ENCODE measurements at regions not wholly inside any gene's neighbourhood (a gene's known extent, or its start where the extent isn't known, plus 50 kb on each side); places are given as distances from the start of the nearest gene placed in this dataset.
"Not testable (repeated sequence)": the region's sequence is repeated elsewhere in the genome, so short reads cannot be mapped to it uniquely, and the experiment has no call there.

DNA sequence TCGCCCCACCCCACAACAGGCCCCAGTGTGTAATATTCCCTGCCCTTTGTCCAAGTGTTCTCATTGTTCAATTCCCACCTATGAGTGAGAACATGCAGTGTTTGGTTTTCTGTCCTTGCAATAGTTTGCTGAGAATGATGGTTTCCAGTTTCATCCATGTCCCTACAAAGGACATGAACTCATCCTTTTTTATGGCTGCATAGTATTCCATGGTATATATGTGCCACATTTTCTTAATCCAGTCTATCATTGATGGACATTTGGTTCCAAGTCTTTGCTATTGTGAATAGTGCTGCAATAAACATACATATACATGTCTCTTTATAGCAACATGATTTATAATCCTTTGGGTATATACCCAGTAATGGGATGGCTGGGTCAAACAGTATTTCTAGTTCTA, 132.7 kb downstream of the SNX10 start:
- H3K27ac Mint-ChIP-seq, ATAC-seq, H3K4me3 Mint-ChIP-seq, H3K9me3 Mint-ChIP-seq, H3K4me1 Mint-ChIP-seq, H3K36me3 Mint-ChIP-seq: not testable (repeated sequence)
- peaks cover 12% of the 10 kb centered on the region for H3K27me3 Mint-ChIP-seq

DNA sequence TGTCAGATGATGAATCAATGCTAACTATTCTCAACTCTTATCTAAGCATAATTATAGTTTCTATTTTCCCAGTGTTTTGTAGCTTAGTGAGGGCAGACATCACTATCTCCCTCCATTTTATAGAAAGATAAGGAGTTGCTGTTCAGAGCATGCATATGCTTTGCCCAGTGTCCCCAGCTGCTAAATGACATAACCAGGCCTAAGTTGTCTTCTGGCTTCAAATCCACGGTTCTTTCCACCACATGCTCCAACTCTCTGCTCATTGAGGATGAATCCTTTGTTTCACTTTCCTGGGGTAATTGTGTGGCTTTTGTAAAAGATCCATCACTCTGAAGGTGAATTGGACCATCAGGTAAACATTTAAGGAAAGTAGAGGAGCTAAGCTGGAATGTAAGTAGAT, 134.0 kb downstream of the SNX10 start:
- H3K4me3 Mint-ChIP-seq: no peak overlapping the region
- H3K4me1 Mint-ChIP-seq: peaks cover 6% of the 10 kb centered on the region
- no peaks in the 10 kb centered on the region for H3K36me3 Mint-ChIP-seq
- peaks cover 12% of the 10 kb centered on the region for H3K27me3 Mint-ChIP-seq
- peaks cover 3% of the 10 kb centered on the region for H3K9me3 Mint-ChIP-seq
- no peak overlapping the region for H3K27ac Mint-ChIP-seq
- ATAC-seq: no peak

DNA sequence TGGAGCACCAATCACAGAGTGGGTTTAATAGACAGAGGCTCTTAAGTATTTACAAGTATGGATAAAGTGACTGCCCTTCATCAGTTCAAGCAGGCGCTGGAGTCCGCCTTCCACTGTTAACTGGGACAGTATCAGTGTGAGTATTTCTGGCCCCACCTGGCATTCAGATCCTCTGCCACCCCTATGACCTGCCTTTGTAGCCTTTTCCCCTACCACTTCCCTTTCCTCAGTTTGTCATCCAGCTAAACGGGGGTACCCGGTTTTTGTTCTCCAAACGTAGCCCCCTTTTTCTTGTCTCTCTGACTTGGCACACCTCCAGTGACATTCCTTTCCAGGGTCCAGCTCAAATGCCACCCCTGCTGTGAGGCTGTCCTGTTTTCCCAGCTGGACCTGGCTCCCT, 134.4 kb downstream of the SNX10 start:
- H3K4me1 Mint-ChIP-seq: peaks cover 6% of the 10 kb centered on the region
- no peaks in the 10 kb centered on the region for H3K36me3 Mint-ChIP-seq
- H3K27me3 Mint-ChIP-seq: peaks cover 12% of the 10 kb centered on the region
- no peak for ATAC-seq
- H3K27ac Mint-ChIP-seq: no peak overlapping the region
- peaks cover 3% of the 10 kb centered on the region for H3K9me3 Mint-ChIP-seq
- H3K4me3 Mint-ChIP-seq: no peak overlapping the region

DNA sequence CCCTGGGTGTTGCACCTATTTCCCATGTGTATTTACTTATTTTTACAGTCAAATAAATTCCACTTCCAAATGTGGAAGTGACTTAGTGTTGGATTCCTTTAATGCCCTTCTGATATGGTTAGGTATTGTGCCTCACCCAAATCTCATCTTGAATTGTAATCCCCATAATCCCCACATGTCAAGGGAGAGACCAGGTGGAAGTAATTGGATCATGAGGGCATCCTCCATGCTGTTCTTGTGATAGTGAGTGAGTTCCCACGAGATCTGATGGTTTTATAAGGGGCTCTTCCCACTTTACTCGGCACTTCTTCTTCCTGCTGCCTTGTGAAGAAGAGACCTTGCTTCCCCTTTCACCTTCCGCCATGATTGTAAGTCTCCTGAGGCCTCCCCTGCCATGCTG, 136.9 kb downstream of the SNX10 start:
- Mint-ChIP-seq H3K27ac (no peak overlapping the region), H3K4me3 (no peak overlapping the region), H3K4me1 (peaks cover 2% of the 10 kb centered on the region), H3K27me3 (peaks cover 12% of the 10 kb centered on the region), H3K36me3 (no peaks in the 10 kb centered on the region), H3K9me3 (peaks cover 3% of the 10 kb centered on the region)
- ATAC-seq: no peak

DNA sequence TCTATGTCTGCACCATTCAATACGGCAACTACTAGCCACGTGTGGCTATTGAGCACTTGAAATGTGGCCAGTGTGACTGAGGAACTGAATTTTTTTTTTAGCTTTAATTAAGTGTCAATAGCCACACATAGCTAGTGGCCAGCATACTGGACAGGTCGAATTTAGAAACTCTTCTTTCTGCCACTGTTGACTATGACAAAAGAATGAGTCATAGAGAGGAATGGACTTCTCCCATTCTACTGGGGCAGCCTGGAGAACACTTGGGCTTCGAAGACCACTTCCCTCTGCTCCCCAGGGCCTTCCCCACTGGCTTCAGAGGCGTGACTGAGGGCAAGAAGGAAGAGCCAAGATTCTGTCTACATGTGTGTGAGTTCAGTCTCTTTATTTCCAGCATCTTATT, 137.5 kb downstream of the SNX10 start:
- Mint-ChIP-seq H3K9me3 (peaks cover 3% of the 10 kb centered on the region), H3K4me1 (no peaks in the 10 kb centered on the region), H3K4me3 (no peak overlapping the region), H3K36me3 (no peaks in the 10 kb centered on the region), H3K27me3 (peaks cover 12% of the 10 kb centered on the region), H3K27ac (no peak overlapping the region)
- ATAC-seq: no peak

DNA sequence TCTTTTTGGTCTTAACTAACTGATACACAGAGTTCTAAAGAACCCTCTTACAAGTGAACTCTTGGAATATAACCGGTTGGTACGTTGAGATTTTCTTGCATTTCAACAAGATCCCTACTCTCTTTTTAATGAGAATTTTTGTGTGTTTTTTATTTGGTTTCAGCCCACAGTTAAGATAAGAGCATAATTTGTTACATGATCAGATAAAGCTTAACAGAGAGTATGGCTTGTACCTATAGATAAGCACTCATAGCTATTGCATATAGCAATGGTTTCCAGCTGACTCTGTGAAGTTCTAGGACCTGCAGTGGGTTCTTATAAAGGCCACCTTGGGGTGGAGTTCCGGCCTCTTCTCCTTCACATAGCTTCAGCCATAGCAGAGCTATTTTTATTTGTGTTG, 143.3 kb downstream of the SNX10 start:
- peaks cover 11% of the 10 kb centered on the region for H3K27me3 Mint-ChIP-seq
- no peaks in the 10 kb centered on the region for H3K9me3 Mint-ChIP-seq
- H3K4me1 Mint-ChIP-seq: no peaks in the 10 kb centered on the region
- H3K27ac Mint-ChIP-seq: no peak overlapping the region
- no peak overlapping the region for H3K4me3 Mint-ChIP-seq
- no peaks in the 10 kb centered on the region for H3K36me3 Mint-ChIP-seq
- ATAC-seq: no peak

DNA sequence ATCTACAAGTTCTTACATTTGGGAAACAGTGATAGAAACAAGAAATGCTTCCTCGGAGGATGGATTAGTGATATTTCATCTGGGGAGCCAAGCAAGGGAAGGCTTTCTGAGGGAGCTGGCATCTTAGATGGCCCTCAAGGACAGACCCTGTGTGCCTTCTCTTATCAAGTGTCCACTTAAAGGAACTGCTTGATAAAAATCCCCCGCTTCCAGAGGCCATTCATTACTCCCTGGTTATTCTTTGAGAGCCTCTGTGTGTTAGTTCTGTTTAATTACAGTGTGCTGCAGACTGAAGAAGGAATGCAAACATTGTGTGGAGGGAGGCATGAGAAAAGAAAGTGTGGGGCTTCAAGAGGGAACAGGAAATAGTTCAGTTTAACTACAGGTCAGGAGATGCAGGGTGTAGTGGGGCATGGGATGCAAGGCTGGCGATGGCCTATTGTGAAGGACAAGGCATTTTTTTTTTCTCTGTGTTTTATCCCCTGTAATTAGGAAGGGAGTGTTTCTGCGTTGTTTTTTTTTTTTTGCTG, 145.4 kb downstream of the SNX10 start:
- H3K27me3 Mint-ChIP-seq: peaks cover 11% of the 10 kb centered on the region
- H3K27ac Mint-ChIP-seq: no peak overlapping the region
- H3K4me1 Mint-ChIP-seq: no peaks in the 10 kb centered on the region
- no peaks in the 10 kb centered on the region for H3K9me3 Mint-ChIP-seq
- H3K4me3 Mint-ChIP-seq: no peak overlapping the region
- ATAC-seq: no peak
- no peaks in the 10 kb centered on the region for H3K36me3 Mint-ChIP-seq

DNA sequence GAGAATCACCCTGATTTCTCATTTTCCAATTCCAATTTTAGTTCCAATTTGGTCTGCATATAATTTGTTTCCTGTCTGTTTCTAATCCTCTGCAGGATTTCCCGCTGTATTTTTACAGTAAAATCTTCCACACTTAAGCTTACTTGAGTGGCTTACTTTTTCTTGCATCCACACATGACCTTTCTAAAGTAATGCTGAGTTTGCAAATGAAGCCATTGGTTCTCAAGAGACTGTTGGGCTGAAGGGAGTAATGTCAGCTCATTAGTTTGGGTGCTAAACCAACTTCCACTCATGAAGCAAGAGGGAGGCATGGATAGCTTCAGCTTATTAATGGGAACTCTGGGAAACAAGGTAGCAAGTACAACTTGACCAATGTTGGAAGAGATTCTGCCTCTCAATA, 146.4 kb downstream of the SNX10 start:
- Mint-ChIP-seq H3K9me3 (no peaks in the 10 kb centered on the region), H3K27me3 (peaks cover 11% of the 10 kb centered on the region), H3K4me3 (no peak overlapping the region), H3K36me3 (no peaks in the 10 kb centered on the region), H3K4me1 (no peaks in the 10 kb centered on the region), H3K27ac (no peak overlapping the region)
- ATAC-seq: no peak

DNA sequence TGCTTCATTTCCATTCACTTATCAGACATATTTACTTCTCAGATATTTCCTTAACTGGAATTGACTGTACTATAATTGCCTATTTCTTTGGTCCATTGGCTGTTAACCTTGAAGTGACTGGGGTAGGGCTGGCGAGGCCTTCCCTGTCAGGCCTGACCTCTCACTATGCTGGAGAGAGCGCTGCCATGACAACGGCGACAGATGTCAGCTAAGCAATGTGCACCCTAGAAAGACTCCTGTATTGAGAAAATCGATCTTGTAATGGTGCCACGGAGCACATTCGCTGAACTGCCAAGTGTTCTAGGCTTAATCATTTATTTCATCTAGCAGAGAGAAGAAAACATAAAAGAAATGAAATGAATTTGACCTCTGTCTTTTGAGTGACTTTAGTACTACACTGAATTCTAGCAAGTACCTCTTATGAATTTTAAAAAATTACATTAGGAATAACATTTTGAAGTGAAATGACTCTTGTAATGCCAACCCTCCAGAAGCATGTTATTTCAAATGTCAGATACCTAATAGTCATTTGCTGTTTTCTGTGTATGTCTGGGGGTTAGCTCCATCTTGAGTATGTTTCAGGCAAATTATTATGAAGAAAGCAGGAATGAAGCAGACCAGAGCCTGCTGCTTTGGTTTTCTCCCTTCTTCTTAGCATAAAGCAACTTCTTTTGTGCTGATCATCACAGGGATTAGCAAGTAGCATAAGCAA, 148.0 kb downstream of the SNX10 start:
- H3K36me3 Mint-ChIP-seq: no peaks in the 10 kb centered on the region
- peaks cover 17% of the 10 kb centered on the region for H3K27me3 Mint-ChIP-seq
- no peak for ATAC-seq
- H3K4me1 Mint-ChIP-seq: no peaks in the 10 kb centered on the region
- H3K27ac Mint-ChIP-seq: no peak overlapping the region
- H3K4me3 Mint-ChIP-seq: no peak overlapping the region
- H3K9me3 Mint-ChIP-seq: no peaks in the 10 kb centered on the region

DNA sequence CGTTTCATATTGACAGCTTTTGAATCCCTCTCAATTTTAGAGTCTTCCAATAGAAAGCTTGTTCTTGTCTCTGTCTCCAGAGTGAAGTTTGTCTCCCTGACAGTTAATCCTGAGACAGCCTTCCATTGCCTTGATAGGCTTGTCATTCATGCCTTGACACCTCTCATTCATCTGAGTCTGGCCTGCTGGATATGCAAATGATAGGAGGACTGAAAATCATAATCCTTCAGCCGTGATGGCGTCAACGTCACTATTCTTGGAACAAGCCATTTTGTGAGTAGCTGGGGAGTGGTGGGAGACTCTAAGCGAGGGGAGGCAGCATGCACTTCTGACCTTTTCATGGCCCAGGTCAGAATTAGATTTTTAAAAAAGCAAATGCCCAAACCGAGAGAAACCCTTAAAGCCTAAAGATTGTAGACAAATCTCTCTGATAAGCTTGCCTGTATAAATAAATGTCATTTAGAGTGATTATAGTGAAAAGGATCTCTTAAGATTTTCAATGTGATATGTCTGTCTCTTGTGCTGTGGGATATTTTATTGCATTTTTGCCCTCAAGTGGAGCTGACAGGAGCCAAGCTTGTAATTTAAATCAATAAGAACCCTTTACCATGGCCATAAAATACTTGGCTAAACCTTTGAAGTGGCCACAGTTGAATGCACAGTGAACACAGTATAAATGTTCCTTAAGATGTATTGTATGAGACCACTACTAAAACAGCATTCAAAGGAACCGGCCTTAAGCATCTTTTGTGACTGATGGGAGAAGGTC, 148.8 kb downstream of the SNX10 start:
- no peak for ATAC-seq
- H3K36me3 Mint-ChIP-seq: no peaks in the 10 kb centered on the region
- no peaks in the 10 kb centered on the region for H3K9me3 Mint-ChIP-seq

DNA sequence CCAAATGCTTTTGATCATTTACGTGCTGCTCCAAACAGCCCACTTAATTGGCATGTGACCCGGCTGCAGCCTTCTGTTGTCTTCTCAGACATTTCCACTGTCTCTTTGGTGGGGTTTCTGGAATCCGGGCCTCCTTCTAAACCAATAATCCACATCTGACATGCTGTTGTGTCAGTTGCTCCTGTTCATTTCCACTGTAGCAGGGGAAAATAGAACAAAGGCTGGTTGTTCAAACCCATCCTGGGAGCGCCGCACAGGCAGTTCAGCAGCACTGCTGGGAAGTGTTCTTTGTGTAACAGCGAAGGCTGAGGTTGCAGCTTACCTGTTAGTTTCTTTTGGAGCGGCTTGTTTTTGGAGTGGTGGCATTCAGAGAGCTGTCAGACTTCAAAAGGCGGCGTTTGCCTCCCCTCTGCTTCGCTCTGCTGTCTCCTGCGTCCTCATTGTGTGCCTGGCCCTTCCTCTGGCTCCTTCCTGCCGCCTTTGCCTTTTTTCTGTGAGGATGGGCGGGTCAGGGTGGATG, 149.4 kb downstream of the SNX10 start:
- no peaks in the 10 kb centered on the region for H3K4me1 Mint-ChIP-seq
- no peak overlapping the region for H3K4me3 Mint-ChIP-seq
- no peak for ATAC-seq
- no peak overlapping the region for H3K27ac Mint-ChIP-seq
- no peaks in the 10 kb centered on the region for H3K9me3 Mint-ChIP-seq
- H3K27me3 Mint-ChIP-seq: peaks cover 28% of the 10 kb centered on the region
- no peaks in the 10 kb centered on the region for H3K36me3 Mint-ChIP-seq

More for the DNA sequence above, 148.8 kb downstream of the SNX10 start:
- H3K27me3 Mint-ChIP-seq: peaks cover 24% of the 10 kb centered on the region
- H3K4me1 Mint-ChIP-seq: no peaks in the 10 kb centered on the region
- no peak overlapping the region for H3K4me3 Mint-ChIP-seq
- H3K27ac Mint-ChIP-seq: no peak overlapping the region

DNA sequence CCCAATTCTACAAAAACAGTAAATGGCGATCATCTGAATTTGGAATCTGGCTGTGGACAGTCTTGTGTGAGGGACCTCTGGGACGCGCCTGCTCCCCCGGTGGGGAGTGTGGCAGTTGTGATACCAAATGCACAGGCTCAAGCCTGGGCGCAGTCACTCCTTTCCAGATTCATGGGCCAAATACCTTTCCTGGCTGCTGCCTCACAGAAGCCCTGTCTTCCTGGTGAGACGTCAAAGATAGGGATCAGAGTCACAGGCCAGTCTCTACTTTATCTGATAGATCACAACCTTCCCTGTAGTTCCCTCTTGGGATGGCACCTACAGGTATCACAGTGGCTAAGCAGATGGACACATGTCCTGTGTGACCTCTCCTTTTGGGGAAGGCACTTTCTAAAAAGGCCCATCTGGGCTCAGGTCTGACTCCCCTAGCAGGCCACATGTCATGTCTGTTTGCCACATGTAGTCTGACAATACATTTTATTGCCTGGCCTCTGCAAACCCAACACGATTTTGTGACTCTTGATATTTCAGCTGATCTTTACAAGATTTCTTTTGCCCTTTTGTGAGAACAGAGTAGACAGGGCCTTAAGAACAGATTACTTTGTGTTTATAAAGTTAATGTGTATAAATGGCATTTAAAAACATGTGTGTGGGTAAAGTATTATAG, 150.1 kb downstream of the SNX10 start:
- no peak for ATAC-seq
- no peak overlapping the region for H3K27ac Mint-ChIP-seq
- H3K36me3 Mint-ChIP-seq: no peaks in the 10 kb centered on the region
- H3K27me3 Mint-ChIP-seq: peaks cover 28% of the 10 kb centered on the region
- H3K4me3 Mint-ChIP-seq: no peak overlapping the region
- peaks cover 2% of the 10 kb centered on the region for H3K4me1 Mint-ChIP-seq
- H3K9me3 Mint-ChIP-seq: no peaks in the 10 kb centered on the region

DNA sequence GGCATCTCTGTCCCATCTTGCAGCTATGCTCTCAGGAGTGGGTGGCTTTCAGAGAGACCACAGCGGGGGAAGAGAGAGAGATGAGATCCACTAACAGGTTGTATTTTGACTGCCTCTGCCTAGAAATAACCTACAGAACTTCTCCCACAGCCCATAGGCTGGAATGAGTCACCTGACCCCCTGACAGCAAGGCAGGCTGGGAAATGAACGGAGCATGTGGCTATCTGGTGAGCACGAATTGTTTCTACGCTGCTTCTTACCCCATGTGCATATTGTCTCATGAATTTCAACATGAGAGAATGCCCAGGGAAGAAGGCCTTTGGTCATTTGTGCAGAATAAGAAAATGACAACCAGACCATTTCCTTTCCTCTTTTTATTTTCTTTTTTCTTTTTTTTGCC, 151.3 kb downstream of the SNX10 start:
- Mint-ChIP-seq H3K36me3 (no peaks in the 10 kb centered on the region), H3K4me3 (no peak overlapping the region), H3K27ac (no peak overlapping the region), H3K9me3 (no peaks in the 10 kb centered on the region), H3K27me3 (peaks cover 24% of the 10 kb centered on the region), H3K4me1 (peaks cover 5% of the 10 kb centered on the region)
- no peak for ATAC-seq

DNA sequence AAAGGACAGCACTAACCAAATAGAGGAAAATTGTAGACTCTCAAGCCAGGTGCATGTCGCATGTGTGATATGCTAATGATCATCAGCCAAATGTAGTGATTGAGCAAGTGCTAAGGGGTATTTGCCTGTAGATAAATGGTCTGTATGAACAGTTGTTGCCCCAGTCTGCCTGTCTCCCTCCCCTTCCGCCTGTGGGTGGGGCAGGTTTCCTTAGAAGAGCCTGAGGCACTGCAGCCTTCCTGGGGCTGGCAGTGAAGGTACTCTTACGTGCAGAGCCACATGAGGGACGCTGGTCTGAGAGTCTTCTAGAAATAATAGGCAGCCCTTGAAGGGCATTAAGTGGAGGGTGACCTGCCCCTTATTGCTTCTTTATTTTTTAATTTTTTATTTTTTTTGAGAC, 152.1 kb downstream of the SNX10 start:
- ATAC-seq: no peak
- Mint-ChIP-seq H3K27ac (no peak overlapping the region), H3K4me3 (no peak overlapping the region), H3K4me1 (peaks cover 5% of the 10 kb centered on the region), H3K9me3 (no peaks in the 10 kb centered on the region), H3K27me3 (peaks cover 32% of the 10 kb centered on the region), H3K36me3 (no peaks in the 10 kb centered on the region)

DNA sequence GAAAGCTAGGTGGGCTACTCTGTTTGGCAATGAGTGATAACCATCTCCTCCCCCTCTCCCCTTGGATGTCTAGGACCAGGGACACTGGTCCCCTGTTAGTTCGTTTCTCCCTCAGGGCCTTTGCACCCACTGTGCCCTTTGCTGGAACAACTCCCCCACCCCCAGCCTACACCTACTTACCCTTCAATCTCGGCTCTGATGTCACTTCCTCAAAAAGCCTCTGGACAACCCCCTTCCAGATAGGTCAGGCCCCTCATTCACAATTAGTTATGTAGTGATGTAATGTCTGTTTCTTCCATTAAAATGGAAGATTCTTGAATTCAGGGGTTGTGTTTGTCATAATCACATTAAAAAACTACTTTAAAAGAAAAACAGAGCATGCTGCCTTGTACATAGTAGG, 152.9 kb downstream of the SNX10 start:
- Mint-ChIP-seq H3K36me3 (no peaks in the 10 kb centered on the region), H3K9me3 (no peaks in the 10 kb centered on the region), H3K27me3 (peaks cover 35% of the 10 kb centered on the region), H3K4me3 (no peak overlapping the region), H3K27ac (no peak overlapping the region), H3K4me1 (peaks cover 5% of the 10 kb centered on the region)
- ATAC-seq: no peak

Measured in stimulated activated memory B cell treated with anti-CD40 and anti-IgM and Interleukin-4, amounts not matched to agents 10 μg/mL and 1 μg/mL and 100 μg/mL, for 72 hours (primary cell).